GM20431 (cell line): ENCODE measurements at regions not wholly inside any gene's neighbourhood (a gene's known extent, or its start where the extent isn't known, plus 50 kb on each side); places are given as distances from the start of the nearest gene placed in this dataset.
"Not testable (repeated sequence)": the region's sequence is repeated elsewhere in the genome, so short reads cannot be mapped to it uniquely, and the experiment has no call there.

Experiments used
- in situ Hi-C: fragments of 300-500 bp; cut with MseI, MboI; formaldehyde crosslinking; loops from one replicate; pipeline ENCODE4 v1.15.0; 2020; ENCODE audit warnings: low sequenced_read_pairs; ENCODE audit not compliant: unreplicated experiment

DNA sequence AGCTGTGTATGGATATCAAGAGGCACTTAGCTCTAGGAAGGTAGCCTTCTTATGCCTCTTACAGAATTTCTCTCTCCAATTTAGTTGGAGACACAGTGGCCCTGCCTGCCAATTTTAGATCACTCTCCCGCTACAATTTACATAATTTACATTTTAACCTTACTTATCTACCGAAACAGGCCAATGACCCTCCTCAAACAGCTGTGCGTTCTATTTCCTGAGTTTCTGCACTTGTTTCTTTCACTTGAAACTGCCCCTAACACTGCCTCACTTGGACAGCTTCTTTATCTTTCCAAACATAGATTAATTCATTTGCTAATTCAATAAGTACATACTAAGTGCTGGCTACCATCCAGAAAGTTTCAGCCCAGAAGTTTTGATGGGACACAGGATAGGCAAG lies 52.9 kb upstream of the HDDC2 start:
- in situ Hi-C loops, result no loop called here

DNA sequence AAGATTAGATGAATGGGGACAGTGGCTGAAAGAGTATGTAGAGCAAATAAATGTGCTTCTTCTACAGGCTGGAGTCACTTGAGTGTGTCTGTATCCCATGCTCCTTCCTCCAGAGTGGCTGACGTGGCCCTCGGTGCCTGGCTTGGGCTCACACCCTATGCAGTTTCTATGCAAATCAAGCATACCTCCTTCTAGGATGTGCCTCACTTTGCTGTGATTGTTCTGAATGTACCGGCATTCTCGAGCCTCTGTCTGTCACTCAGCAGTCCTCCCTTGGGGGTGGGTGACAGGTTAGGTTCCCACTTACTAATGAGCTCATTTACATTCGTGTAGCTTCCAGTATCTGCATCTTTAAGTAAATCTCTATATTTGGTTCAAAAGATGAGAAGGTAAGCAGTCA lies 55.1 kb upstream of the HDDC2 start:
- in situ Hi-C loops, result no loop called here

GRCh38 chr6:125357515-125358256 lies 55.9 kb upstream of the HDDC2 start:
- in situ Hi-C loops, result no loop called here

GRCh38 chr6:125358898-125359297 lies 57.1 kb upstream of the HDDC2 start:
- in situ Hi-C loops, result no loop called here

DNA sequence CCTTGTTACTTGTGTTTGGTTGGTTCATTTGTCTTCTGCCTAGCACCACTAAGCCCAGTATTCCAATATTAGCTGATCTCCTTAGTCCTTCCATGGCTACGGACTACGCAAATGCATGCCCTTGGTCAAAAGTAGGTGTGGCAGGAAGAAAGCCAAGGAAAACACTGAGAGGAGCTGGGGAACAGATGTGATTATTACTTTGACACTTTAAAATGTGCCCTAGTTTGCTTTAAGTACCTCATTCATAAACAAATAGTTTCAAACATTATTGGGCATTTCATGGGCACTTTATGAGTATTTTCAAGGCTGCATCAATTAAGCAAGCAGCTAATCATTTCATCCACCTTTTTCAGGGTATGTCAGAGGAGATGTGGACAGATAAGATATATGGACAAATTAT lies 60.1 kb upstream of the HDDC2 start:
- in situ Hi-C loops, result no loop called here

GRCh38 chr6:125363039-125363823 lies 61.5 kb upstream of the HDDC2 start:
- in situ Hi-C loops, result no loop called here

DNA sequence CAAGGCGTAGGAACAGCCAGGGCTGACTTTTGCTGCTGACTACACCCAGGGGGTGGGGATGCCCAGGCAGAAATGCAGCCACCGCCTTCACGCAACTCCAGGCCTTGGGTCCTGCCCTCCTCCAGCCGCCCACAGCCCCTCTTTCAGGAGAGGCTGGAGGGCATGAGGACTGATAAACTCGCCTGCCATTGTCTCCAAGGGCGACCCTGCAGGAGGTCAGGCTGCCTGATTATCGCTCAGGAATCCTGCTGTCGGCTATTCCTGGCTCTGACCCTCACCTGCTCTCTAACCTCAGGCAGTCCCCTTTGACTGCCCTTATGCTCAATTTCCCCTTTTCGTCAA lies 62.0 kb upstream of the HDDC2 start:
- in situ Hi-C loops, result no loop called here

GRCh38 chr6:125365230-125365629 lies 63.5 kb upstream of the HDDC2 start:
- in situ Hi-C loops, result no loop called here

GRCh38 chr6:125367036-125367782 lies 65.4 kb upstream of the HDDC2 start:
- in situ Hi-C loops, result no loop called here

- in situ Hi-C loops, result no loop called here
These were observed 68.6 kb upstream of the HDDC2 start for GRCh38 chr6:125370343-125370742.

DNA sequence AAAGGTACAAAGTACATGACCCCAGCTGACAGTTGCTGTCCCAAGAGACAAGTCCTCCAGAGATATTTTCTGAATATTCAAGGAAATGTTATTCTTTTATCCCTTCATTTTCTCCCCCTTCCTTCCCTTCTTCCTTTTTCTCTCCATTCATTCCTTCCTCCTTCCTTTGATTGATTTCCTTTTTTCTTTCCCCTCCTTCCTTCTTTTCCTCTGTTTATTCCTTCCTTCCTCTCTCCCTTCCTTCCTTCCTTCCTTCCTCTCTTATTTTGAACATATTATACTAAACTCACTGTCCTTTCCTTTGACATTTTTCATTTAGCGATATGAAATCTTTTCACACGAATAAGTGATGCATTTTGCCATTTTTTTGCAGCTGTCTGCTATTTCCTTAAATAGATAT lies 73.2 kb upstream of the HDDC2 start:
- in situ Hi-C loops, result no loop called here

GRCh38 chr6:125375821-125376220 lies 74.1 kb upstream of the HDDC2 start:
- in situ Hi-C loops, result no loop called here

DNA sequence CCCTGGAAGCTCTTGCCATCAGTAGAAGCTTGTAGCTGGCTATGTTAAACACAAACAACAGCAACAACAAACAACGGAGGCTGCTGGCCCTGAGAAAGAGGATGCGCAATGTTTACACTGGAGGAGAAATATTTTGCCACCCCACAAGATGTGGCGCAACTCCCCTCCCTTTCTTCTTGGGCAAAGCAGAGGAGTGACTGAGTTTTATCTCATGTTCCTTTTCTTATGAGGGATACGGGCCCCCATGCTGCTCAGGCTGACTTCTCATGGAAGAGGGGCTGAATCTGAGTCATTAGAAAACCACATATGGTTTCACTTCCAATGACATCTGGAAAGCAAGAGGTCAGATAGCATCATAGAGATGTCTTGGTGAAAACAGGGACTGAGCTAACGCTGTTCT lies 75.9 kb upstream of the HDDC2 start:
- in situ Hi-C loops, result no loop called here

GRCh38 chr6:125379174-125379573 lies 77.4 kb upstream of the HDDC2 start:
- in situ Hi-C loops, result no loop called here

DNA sequence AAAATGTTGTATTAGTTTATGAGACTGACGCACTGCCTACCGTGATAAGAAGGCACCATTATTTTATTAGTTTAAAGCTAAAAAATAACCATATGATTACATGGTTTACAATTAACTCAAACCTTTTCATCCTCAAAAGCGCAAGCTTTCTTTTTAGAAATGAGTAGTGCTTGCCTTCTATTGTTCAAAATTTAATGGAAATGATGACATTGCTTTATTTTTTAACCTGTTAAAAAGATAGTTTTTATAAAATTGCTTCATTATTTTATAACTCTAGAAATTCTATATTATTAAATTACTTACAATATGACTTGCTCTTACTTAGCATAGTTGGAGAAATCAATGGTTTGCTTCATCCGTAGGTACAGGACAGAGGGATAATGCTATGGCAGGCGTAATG lies 78.7 kb upstream of the HDDC2 start:
- in situ Hi-C loops, result no loop called here

DNA sequence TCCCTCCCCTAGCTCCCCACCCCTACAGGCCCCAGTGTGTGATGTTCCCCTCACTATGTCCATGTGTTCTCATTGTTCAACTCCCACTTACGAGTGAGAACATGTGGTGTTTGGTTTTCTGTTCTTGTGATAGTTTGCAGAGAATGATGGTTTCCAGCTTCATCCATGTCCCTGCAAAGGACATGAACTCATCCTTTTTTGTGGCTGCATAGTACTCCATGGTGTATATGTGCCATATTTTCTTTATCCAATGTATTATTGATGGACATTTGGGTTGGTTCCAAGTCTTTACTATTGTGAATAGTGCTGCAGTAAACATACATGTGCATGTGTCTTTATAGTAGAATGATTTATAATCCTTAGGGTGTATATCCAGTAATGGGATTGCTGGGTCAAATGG lies 84.6 kb upstream of the HDDC2 start:
- in situ Hi-C loops, result not testable (repeated sequence)

- in situ Hi-C loops, result no loop called here
These were observed 90.9 kb upstream of the HDDC2 start for GRCh38 chr6:125392682-125393081.

- in situ Hi-C loops, result no loop called here
These were observed 91.7 kb upstream of the HDDC2 start for GRCh38 chr6:125393449-125393858.

- in situ Hi-C loops, result no loop called here
These were observed 105.0 kb upstream of the HDDC2 start for GRCh38 chr6:125406741-125407140.

DNA sequence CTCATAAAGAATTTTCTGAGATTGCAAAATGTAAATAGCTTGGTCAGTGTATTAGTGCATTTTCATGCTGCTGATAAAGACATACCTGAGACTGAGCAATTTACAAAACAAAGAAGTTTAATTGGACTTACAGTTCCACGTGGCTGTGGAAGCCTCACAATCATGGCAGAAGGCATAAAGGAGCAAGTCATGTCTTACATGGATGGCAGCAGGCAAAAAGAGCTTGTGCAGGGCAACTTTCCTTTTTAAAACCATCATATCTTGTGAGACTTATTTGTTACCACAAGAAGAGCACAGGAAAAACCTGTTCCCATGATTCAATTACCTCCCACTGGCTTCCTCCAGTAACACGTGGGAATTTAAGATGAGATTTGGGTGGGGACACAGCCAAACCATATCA lies 112.7 kb upstream of the HDDC2 start:
- in situ Hi-C loops, result no loop called here

DNA sequence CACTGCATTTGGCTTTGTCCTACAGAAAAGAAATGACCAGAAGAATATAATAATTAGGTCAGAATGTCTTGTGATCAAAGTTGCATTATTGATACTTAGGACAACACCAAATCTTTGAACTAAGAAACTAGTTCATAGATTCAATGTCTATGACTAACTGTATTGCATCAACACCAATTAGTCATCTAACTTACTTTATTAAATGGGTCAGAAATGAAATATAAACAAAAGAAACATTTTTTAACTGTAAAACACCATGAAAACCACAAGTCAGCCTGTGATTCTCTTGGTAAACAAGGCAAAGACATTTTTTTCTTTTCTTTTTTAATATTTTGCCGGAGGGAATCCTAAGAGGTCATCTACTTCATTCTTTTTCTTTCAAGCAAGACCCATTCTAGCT lies 114.1 kb upstream of the HDDC2 start:
- in situ Hi-C loops, result no loop called here
